ENCODE measurements at regions not wholly inside any gene's neighbourhood (a gene's known extent, or its start where the extent isn't known, plus 50 kb on each side); places are given as distances from the start of the nearest gene placed in this dataset.

DNA sequence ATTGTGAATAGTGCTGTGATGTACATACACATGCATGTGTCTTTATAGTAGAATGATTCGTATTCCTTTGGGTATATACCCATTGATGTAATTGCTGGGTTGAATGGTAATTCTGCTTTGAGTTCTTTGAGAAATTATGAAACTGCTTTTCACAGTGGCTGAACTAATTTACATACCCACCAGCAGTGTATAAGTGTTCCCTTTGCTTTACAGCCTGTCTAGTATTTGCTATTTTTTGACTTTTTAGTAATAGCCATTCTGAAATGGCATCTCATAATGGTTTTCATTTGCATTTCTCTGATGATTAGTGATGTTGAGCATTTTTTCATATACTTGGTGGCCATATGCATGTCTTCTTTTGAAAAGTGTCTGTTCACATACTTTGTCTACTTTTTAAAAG, 54.5 kb upstream of the FAM78B start:
- Histone ChIP-seq H3K4me1 (ENCODE audit: control insufficient read depth in 5 of 5, insufficient read depth in 5 of 5, low read length in 5 of 5) (no peaks in the 10 kb centered on the region), H3K9me3 (ENCODE audit: control insufficient read depth in 5 of 5, low read length in 5 of 5) (peaks cover 0 to 17% (median 8%) of the 10 kb centered on the region in 5 donors), H3K36me3 (ENCODE audit: control insufficient read depth in 5 of 5, insufficient read depth in 5 of 5, low read length in 5 of 5) (no peaks in the 10 kb centered on the region), H3K27me3 (ENCODE audit: control insufficient read depth in 5 of 5, insufficient read depth in 4 of 5, low read length in 5 of 5) (no peaks in the 10 kb centered on the region), H3K9ac (ENCODE audit: low read length in 5 of 5) (no peak overlapping the region), H3K27ac (ENCODE audit: low read depth, low read length) (no peak overlapping the region), H3K4me3 (ENCODE audit: low read depth in 1 of 5, low read length in 5 of 5) (no peak overlapping the region)

DNA sequence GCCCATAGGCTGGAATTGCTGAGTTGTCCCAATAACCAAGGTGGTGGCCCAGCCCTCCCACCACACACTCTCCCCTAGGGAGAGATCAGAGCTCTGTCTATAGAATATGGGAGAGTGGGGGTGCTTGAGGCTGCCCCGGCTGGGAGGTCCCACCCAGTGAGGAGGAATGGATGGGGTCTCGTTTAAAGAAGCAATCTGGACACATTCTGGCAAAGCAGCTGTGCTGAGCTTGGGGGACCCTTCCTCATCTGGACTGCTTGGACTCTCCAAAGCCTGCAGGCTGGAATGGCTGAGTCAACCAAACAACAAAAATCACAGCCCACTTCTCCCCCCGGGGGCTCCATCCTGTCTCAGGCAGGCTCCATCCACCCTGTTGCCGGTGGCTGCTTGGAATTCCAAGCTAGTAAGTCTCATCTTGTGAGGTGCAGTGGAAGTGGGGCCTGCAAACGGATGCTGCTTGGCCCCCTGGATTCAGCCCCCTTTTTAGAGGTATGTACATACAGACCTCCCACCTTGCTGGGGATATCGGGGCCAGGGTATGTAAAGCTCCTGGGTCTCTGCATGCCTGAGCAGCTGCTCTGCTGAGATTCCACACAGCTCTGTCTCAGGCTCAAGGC, 67.1 kb upstream of the FAM78B start:
- H3K27me3 ChIP-seq (ENCODE audit: control insufficient read depth in 5 of 5, insufficient read depth in 4 of 5, low read length in 5 of 5) = no peaks in the 10 kb centered on the region
- no peak overlapping the region for H3K9ac ChIP-seq (ENCODE audit: low read length in 5 of 5)
- H3K4me3 ChIP-seq (ENCODE audit: low read depth in 1 of 5, low read length in 5 of 5) = no peak overlapping the region
- H3K27ac ChIP-seq (ENCODE audit: low read depth, low read length) = no peak overlapping the region
- H3K36me3 ChIP-seq (ENCODE audit: control insufficient read depth in 5 of 5, insufficient read depth in 5 of 5, low read length in 5 of 5) = no peaks in the 10 kb centered on the region
- peaks cover 0 to 10% (median 0%) of the 10 kb centered on the region in 5 donors for H3K9me3 ChIP-seq (ENCODE audit: control insufficient read depth in 5 of 5, low read length in 5 of 5)
- no peaks in the 10 kb centered on the region for H3K4me1 ChIP-seq (ENCODE audit: control insufficient read depth in 5 of 5, insufficient read depth in 5 of 5, low read length in 5 of 5)

DNA sequence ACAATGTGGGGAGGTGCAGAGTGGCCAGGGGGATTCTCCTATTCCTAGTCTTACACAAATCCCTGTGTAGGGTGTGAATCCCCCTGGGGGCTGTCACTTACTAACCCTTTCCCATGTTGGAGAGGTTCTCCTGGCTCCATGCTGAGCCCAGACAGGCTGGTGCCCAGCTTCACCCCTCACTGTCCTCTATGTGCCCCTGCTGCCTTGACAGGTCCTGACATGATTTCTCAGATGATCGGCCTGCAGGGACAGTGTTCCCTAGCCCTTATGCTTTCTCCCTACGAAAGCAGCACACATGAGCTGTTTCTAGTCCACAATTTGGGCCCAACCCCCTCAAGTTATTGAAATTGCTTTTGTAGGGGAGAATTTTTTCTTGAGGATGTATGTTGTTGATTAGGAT, 68.9 kb upstream of the FAM78B start:
- Histone ChIP-seq H3K9ac (ENCODE audit: low read length in 5 of 5) (no peak overlapping the region), H3K27ac (ENCODE audit: low read depth, low read length) (no peak overlapping the region), H3K27me3 (ENCODE audit: control insufficient read depth in 5 of 5, insufficient read depth in 4 of 5, low read length in 5 of 5) (no peaks in the 10 kb centered on the region), H3K4me3 (ENCODE audit: low read depth in 1 of 5, low read length in 5 of 5) (no peak overlapping the region), H3K36me3 (ENCODE audit: control insufficient read depth in 5 of 5, insufficient read depth in 5 of 5, low read length in 5 of 5) (no peaks in the 10 kb centered on the region), H3K9me3 (ENCODE audit: control insufficient read depth in 5 of 5, low read length in 5 of 5) (peaks cover 0 to 10% (median 0%) of the 10 kb centered on the region in 5 donors), H3K4me1 (ENCODE audit: control insufficient read depth in 5 of 5, insufficient read depth in 5 of 5, low read length in 5 of 5) (no peaks in the 10 kb centered on the region)

DNA sequence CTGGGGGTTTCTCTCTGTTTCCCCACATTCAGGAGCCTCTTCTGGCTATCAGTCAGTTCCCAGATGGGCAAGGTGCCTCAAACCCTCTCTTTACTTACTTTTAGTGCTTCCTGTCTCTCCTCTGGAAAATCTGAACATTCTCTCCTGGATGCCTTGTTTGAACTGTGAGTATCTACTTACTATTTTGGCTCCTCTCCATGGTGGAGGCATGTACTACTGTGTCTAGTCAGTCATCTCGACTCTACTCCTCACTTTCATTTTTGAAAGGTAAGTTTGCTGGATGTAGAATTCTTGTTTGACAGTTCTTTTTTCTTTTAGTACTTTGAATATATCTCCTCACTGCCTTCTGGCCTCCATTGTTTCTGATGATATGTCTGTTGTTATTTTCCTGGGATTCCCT, 70.9 kb upstream of the FAM78B start:
- no peak overlapping the region for H3K27ac ChIP-seq (ENCODE audit: low read depth, low read length)
- no peaks in the 10 kb centered on the region for H3K36me3 ChIP-seq (ENCODE audit: control insufficient read depth in 5 of 5, insufficient read depth in 5 of 5, low read length in 5 of 5)
- no peaks in the 10 kb centered on the region for H3K27me3 ChIP-seq (ENCODE audit: control insufficient read depth in 5 of 5, insufficient read depth in 4 of 5, low read length in 5 of 5)
- no peaks in the 10 kb centered on the region for H3K4me1 ChIP-seq (ENCODE audit: control insufficient read depth in 5 of 5, insufficient read depth in 5 of 5, low read length in 5 of 5)
- no peak overlapping the region for H3K4me3 ChIP-seq (ENCODE audit: low read depth in 1 of 5, low read length in 5 of 5)
- no peak overlapping the region for H3K9ac ChIP-seq (ENCODE audit: low read length in 5 of 5)
- peaks cover 0 to 10% (median 0%) of the 10 kb centered on the region in 5 donors for H3K9me3 ChIP-seq (ENCODE audit: control insufficient read depth in 5 of 5, low read length in 5 of 5)

DNA sequence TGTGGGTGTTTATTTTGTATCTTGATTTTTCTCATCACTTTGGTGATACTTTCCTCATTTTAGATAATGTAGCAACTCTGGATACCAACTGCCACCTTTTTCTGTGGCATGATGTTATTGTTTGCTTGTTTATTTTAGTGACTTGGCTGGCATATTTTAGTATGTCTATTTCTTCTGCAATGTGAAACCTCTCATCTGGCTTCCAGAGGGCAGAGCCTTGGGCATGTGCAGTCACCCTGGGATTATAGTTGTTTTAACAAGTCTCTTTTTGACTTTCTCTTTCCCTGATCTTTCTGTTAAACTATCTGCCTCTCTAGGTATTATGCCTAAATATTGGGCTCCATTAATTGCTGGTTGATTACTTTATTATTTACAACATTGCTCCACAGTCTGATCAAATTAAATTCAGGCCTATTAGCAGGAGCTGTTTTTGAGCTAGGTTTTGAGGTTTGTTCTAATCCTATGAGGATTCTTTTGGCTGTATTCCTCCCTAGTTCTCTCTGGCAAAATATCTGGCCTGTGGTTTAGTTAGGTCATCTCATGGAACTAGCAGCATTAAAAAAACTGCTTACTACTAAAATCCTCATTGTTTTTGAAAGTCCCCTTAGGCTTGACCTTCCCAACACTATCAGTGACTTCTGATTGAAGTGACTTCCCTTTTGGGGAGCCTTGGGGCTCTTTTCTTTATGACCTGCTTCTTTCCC, 86.4 kb upstream of the FAM78B start:
- H3K27ac ChIP-seq (ENCODE audit: low read depth, low read length) = no peak overlapping the region
- no peak overlapping the region for H3K4me3 ChIP-seq (ENCODE audit: low read depth in 1 of 5, low read length in 5 of 5)
- H3K9ac ChIP-seq (ENCODE audit: low read length in 5 of 5) = no peak overlapping the region
- peaks cover 0 to 9% (median 0%) of the 10 kb centered on the region in 5 donors for H3K4me1 ChIP-seq (ENCODE audit: control insufficient read depth in 5 of 5, insufficient read depth in 5 of 5, low read length in 5 of 5)
- no peaks in the 10 kb centered on the region for H3K36me3 ChIP-seq (ENCODE audit: control insufficient read depth in 5 of 5, insufficient read depth in 5 of 5, low read length in 5 of 5)
- H3K9me3 ChIP-seq (ENCODE audit: control insufficient read depth in 5 of 5, low read length in 5 of 5) = peaks cover 2 to 14% (median 4%) of the 10 kb centered on the region in 5 donors
- H3K27me3 ChIP-seq (ENCODE audit: control insufficient read depth in 5 of 5, insufficient read depth in 4 of 5, low read length in 5 of 5) = no peaks in the 10 kb centered on the region

DNA sequence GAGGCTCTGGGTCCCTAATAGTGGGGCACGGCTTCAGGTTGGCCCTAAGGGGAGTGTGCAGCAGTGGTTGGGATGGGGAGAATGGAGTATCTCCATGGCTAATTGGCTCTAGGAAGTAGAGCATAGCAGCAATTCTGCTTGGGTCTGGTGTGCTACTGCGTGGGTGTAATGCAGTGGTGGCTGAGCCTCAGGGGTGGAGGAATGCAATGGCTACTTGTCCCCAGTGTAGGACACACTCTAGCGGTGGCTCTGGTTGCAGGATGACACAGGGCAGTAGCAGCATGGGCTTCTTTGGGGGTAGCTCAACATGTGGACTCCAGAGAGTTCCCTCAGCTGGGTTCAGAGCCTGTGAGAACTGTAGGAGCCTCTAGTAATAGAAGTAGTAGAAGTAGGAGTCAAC, 91.2 kb upstream of the FAM78B start:
- no peak overlapping the region for H3K9ac ChIP-seq (ENCODE audit: low read length in 5 of 5)
- H3K27me3 ChIP-seq (ENCODE audit: control insufficient read depth in 5 of 5, insufficient read depth in 4 of 5, low read length in 5 of 5) = no peaks in the 10 kb centered on the region
- H3K9me3 ChIP-seq (ENCODE audit: control insufficient read depth in 5 of 5, low read length in 5 of 5) = peaks cover 0 to 14% (median 4%) of the 10 kb centered on the region in 5 donors
- no peak overlapping the region for H3K27ac ChIP-seq (ENCODE audit: low read depth, low read length)
- H3K36me3 ChIP-seq (ENCODE audit: control insufficient read depth in 5 of 5, insufficient read depth in 5 of 5, low read length in 5 of 5) = no peaks in the 10 kb centered on the region
- no peak overlapping the region for H3K4me3 ChIP-seq (ENCODE audit: low read depth in 1 of 5, low read length in 5 of 5)
- H3K4me1 ChIP-seq (ENCODE audit: control insufficient read depth in 5 of 5, insufficient read depth in 5 of 5, low read length in 5 of 5) = peaks cover 0 to 9% (median 0%) of the 10 kb centered on the region in 5 donors

DNA sequence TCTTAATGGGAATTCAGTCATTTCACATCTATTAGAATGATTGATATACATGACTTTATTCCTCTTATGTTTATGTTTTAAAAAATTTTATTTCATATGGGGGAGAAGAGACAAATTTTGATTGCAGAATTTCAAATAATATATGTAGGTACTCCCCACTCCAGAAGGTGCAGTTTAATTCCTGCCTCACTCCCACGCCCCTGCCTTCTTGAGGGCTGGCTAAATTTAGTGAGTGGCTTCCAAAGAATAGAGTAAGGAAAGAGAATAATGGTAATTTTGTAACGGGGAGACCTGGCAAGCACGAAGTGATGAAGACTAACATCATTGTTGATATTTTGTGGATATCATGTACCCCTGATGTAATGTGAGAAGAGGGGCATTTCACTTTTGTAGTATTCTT, 94.7 kb upstream of the FAM78B start:
- Histone ChIP-seq H3K9ac (ENCODE audit: low read length in 5 of 5) (no peak overlapping the region), H3K27me3 (ENCODE audit: control insufficient read depth in 5 of 5, insufficient read depth in 4 of 5, low read length in 5 of 5) (peaks cover 0 to 2% (median 0%) of the 10 kb centered on the region in 5 donors), H3K4me1 (ENCODE audit: control insufficient read depth in 5 of 5, insufficient read depth in 5 of 5, low read length in 5 of 5) (no peaks in the 10 kb centered on the region), H3K36me3 (ENCODE audit: control insufficient read depth in 5 of 5, insufficient read depth in 5 of 5, low read length in 5 of 5) (no peaks in the 10 kb centered on the region), H3K27ac (ENCODE audit: low read depth, low read length) (no peak overlapping the region), H3K4me3 (ENCODE audit: low read depth in 1 of 5, low read length in 5 of 5) (no peak overlapping the region), H3K9me3 (ENCODE audit: control insufficient read depth in 5 of 5, low read length in 5 of 5) (peaks cover 0 to 15% (median 0%) of the 10 kb centered on the region in 5 donors)

DNA sequence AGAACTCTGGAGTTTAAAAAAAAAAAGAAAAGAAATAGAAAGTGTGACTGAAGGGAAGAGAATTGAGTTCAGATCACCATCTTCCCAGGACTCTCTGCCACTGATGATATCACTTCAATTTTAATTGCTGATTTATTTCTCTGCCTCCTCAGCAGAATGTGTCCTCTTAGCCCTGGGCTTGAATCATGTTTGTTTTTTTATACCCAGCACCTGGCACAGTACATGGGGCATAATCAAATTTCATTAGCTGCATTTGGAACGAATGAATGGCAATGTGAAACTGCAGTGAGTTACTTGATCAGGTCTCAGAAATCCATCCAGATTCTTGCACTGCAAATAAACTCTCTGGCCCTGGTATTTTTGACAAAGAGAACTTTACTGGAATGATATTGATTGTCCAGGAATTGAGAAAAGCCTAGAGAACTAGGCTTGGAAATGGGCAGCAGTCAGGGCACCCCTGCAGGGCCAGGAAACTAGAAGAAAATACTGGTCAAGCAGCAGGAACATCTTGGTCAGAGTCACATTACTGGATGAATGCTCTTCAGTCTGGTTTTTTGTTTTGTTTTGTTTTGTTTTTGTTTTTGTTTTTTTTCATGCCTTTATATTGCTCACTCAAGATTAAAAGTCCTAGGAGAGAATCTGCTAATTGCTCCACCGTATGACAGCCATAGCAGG, 103.8 kb upstream of the FAM78B start:
- Histone ChIP-seq H3K4me3 (ENCODE audit: low read depth in 1 of 5, low read length in 5 of 5) (no peak overlapping the region), H3K9ac (ENCODE audit: low read length in 5 of 5) (no peak overlapping the region), H3K36me3 (ENCODE audit: control insufficient read depth in 5 of 5, insufficient read depth in 5 of 5, low read length in 5 of 5) (no peaks in the 10 kb centered on the region), H3K4me1 (ENCODE audit: control insufficient read depth in 5 of 5, insufficient read depth in 5 of 5, low read length in 5 of 5) (no peaks in the 10 kb centered on the region), H3K9me3 (ENCODE audit: control insufficient read depth in 5 of 5, low read length in 5 of 5) (peaks cover 0 to 5% (median 4%) of the 10 kb centered on the region in 5 donors), H3K27me3 (ENCODE audit: control insufficient read depth in 5 of 5, insufficient read depth in 4 of 5, low read length in 5 of 5) (peaks cover 0 to 2% (median 0%) of the 10 kb centered on the region in 5 donors), H3K27ac (ENCODE audit: low read depth, low read length) (no peak overlapping the region)

DNA sequence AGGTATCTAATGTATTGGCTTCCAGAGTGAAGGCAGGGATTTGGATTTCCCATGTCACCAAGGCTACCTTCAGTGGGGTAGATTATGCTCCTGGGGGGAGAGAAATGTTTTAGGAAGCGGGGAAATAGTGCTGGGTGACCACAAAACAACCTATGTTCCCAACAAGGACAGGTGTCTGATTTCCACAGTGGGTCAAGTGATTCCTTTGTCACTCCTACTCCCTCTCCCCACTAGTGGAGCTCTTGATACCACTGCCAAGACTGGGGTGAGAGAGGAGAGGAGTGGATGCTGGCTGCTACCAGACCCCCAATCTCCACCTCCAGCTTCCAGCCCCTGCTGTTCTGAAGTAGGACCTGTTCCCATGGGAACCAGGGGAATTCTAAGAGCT, 104.3 kb upstream of the FAM78B start:
- no peak overlapping the region for H3K4me3 ChIP-seq (ENCODE audit: low read depth in 1 of 5, low read length in 5 of 5)

DNA sequence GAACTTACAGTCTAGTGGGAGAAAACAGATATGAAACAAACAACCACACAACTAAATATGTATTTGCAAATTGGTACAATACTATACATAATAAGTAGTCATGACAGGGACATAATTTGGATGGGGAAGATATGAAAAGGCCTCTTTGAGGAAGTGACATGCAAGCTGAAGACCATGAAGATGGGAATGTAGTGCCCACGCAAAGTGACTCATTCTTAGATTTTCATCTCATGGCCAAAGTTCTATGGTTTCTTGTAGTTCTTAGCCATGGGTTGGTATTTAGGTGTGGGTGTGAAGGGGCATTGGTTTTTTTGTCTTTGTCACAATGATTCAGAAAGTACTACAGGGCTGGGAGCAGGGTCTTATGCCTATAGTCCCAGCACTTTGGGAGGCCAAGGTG, 105.4 kb upstream of the FAM78B start:
- H3K4me3 ChIP-seq (ENCODE audit: low read depth in 1 of 5, low read length in 5 of 5) = no peak overlapping the region
- H3K9ac ChIP-seq (ENCODE audit: low read length in 5 of 5) = no peak overlapping the region
- H3K4me1 ChIP-seq (ENCODE audit: control insufficient read depth in 5 of 5, insufficient read depth in 5 of 5, low read length in 5 of 5) = no peaks in the 10 kb centered on the region
- H3K36me3 ChIP-seq (ENCODE audit: control insufficient read depth in 5 of 5, insufficient read depth in 5 of 5, low read length in 5 of 5) = no peaks in the 10 kb centered on the region
- H3K27ac ChIP-seq (ENCODE audit: low read depth, low read length) = no peak overlapping the region
- peaks cover 0 to 7% (median 0%) of the 10 kb centered on the region in 5 donors for H3K9me3 ChIP-seq (ENCODE audit: control insufficient read depth in 5 of 5, low read length in 5 of 5)
- H3K27me3 ChIP-seq (ENCODE audit: control insufficient read depth in 5 of 5, insufficient read depth in 4 of 5, low read length in 5 of 5) = no peaks in the 10 kb centered on the region

More for the DNA sequence above, 104.3 kb upstream of the FAM78B start:
- Histone ChIP-seq H3K4me1 (ENCODE audit: control insufficient read depth in 5 of 5, insufficient read depth in 5 of 5, low read length in 5 of 5) (no peaks in the 10 kb centered on the region), H3K36me3 (ENCODE audit: control insufficient read depth in 5 of 5, insufficient read depth in 5 of 5, low read length in 5 of 5) (no peaks in the 10 kb centered on the region), H3K27me3 (ENCODE audit: control insufficient read depth in 5 of 5, insufficient read depth in 4 of 5, low read length in 5 of 5) (no peaks in the 10 kb centered on the region), H3K27ac (ENCODE audit: low read depth, low read length) (no peak overlapping the region), H3K9ac (ENCODE audit: low read length in 5 of 5) (no peak overlapping the region), H3K9me3 (ENCODE audit: control insufficient read depth in 5 of 5, low read length in 5 of 5) (peaks cover 0 to 6% (median under 1%) of the 10 kb centered on the region in 5 donors)
